ENCODE measurements at regions not wholly inside any gene's neighbourhood (a gene's known extent, or its start where the extent isn't known, plus 50 kb on each side); places are given as distances from the start of the nearest gene placed in this dataset.

DNA sequence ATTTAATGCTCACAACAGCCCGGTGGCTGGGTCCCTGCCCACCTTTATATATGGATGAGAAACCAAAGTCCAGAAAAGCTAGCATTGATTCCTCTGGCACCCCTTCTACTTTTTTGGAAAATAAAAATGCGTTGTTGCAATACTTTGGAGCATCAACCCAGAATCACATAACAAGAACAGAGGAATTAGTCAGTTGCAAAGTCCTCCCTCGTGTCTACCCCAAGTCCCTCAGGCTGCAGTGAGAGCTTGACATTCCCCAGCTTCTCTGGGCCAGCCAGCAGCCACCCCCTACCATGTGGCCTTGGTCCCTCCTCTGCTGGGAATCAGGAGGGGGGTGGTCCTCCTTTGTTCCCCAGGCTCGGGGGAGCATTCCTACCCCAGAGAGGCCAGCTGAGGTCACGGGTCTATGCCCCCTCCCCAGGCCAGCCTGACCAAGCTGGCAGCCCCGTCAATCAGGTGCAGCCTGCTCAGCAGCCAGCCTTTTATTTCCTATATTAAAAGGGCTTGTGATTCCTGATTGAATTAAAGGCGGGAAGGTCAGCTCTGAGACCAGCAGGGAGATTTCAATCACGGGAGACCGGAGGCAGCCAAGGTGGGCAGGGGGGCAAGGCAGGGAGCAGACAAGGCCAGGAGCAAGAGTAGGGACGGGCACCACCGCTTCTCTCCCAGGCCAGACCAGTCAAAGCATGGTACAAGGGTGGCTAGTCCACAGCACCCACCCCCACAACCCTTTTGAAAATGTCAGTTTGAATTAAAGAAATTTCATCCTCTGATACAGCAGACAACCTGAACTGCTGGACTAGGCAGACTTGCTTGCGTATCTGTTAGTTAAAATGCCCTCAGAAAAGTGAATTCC lies 158.9 kb downstream of the MRPL14 start:
- no peak for DNase-seq (ENCODE audit: low spot score)

- no peak for DNase-seq (ENCODE audit: low spot score)
Measured at GRCh38 chr6:43967719-43968091, 159.5 kb downstream of the MRPL14 start.

GRCh38 chr6:43966853-43967718 lies 160.2 kb downstream of the MRPL14 start:
- no peak for DNase-seq (ENCODE audit: low spot score)

DNA sequence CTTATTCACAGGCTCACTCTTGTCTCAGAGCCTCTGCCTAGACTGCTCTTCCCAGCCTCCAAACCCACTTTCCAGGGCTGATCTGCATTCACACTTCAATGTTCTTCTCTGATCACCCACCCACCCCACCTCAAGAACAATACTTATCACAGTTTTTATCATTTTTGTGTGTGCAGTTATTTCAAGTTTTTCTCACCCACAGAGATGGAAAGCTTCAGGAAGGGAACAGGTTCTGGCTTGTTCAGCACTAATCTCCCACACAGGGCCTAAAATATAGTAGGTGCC lies 160.9 kb downstream of the MRPL14 start:
- no peak for DNase-seq (ENCODE audit: low spot score)

- no peak for DNase-seq (ENCODE audit: low spot score)
Measured at GRCh38 chr6:43965628-43966373, 161.5 kb downstream of the MRPL14 start.

DNA sequence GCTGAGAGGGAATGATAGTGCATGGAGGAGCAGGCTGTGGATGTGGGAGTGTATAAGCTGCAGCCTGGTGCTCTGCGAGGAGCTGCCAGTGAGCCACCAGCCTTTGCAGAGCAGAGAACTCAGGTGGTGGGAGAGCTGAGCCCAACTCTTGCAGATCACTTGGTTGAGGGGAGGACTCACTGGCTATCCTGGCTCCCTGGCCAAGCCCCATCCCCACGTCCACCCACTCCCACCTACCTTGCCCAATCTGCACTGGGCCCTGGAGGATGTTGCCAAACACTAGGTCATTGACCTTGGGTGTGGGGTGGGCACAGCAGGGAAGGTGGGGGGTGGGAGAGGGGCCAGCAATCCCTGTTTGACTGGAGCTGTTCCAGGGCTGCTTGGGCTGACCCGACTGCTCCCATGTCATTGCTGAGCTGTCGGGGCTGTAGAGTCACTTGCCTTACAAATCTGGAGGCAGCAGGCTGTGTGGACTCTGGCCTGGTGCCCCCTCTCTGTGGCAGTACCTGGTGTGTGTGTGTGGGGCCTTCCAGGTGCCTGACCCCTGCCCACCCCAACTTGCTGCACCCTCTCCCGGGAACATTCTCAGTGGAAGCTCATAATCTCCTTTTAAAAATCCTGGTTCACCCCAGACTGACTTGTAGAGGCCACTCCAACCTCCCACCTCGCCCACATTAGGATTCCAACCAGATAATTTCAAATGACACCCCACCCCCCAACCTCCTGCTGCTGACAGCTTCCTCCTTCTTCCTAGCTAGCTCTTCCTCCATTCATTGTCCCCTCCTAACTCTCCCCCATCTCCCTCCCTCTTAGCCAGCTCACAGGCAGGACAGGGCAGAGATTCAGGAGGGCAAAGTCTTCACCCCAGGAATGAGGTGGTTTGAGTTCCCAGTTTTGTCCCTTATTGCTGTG lies 162.3 kb downstream of the MRPL14 start:
- DNase-seq (ENCODE audit: low spot score): no peak

DNA sequence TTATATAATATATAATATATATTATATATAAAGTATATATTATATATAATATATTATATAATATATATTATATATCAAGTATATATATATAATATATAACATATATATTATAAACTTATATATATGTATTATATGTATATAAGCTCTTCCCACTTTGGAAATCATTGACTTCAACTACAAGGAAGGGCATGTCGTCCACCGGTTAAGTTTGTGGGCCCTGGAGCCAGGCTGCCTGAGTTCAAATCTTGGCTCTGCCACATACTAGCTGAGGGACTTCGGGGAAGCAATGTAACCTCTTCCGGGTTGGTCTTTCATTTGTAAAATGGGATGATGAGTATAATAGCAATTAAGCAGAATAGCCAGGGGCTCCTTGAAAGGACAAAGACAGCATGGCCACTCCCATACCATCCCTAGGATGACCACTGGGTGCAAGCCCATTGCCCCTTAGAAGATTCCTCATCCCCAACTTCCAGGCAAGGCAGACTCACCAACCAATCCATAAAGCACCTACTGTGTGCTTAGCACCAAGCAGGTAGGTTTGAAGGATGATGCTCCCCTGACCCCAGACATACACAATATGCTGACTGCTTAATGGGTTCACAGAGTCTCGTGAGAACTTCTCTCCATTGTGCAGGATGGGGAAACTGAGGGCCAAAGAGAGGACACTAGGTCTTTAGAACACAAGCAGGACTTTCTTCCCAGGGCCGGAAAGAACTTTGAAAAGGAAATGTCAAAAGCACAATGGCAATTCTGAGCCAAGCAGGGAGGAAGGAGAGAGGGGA lies 163.2 kb downstream of the MRPL14 start:
- no peak for DNase-seq (ENCODE audit: low spot score)

DNA sequence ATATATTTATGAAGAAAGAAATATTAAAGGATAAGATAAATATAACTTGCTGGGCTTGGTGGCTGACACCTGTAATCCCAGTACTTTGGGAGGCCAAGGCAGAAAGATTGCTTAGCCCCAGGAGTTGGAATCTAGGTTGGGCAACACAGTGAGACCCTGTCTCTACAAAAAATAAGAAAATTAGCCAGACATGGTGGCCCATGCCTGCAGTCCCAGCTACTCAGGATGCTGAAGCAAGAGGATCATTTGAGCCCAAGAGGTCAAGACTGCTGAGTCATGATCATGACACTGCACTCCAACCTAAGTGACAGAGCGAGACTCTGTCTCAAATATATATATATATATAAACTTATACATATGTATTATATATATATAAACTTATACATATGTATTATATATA lies 164.0 kb downstream of the MRPL14 start:
- DNase-seq (ENCODE audit: low spot score): no peak

DNA sequence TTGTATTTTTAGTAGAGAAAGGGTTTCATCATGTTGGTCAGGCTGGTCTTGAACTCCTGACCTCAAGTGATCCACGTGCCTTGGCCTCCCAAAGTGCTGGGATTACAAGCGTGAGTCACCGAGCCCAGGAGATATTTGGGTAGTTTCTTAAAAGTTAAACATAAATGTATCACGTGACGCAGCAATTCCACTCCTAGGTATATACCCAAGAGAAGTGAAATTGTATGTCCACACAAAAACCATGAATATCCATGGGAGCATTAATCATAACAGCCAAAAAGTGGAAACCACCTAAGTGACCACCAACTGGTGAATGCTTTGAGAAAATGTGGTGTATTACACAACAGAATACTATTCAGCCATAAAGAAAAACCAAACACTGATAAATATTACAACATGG lies 164.8 kb downstream of the MRPL14 start:
- DNase-seq (ENCODE audit: low spot score): no peak

DNA sequence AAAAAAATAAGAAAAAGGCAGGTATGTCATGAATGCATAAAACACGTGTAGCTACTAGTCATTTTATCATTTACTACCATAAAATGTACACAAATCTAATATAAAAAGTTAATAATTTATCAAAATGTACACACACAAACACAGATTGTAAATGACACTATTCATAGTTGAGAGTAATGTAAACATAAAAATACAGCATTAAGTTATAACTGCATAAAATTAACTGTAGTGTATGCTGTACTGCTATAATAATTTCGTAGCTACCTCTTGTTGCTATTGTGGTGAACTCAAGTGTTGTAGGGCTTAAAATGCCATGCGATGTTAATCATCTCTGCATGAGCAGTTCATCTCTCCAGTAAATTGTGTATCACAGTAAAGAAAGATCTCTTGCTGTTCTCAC lies 170.0 kb downstream of the MRPL14 start:
- no peak for DNase-seq (ENCODE audit: low spot score)

DNA sequence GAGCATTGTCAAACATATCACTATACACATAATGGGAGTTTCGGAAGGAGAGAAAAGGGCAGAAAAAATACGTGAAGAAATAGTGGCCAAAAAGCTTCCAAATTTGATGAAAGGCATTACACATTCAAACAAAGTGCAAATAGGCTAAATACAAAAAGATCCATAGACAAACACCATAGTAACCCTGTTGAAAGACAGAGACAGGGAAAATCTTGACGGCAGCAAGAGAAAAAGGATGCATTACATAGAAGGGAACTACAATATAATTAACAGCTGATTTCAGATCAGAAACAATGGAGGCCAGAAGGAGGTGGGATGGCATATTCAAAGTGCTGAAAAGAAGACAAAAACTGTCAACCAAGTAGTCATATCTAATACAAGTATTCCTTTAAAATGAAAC lies 170.8 kb downstream of the MRPL14 start:
- DNase-seq (ENCODE audit: low spot score): no peak

DNA sequence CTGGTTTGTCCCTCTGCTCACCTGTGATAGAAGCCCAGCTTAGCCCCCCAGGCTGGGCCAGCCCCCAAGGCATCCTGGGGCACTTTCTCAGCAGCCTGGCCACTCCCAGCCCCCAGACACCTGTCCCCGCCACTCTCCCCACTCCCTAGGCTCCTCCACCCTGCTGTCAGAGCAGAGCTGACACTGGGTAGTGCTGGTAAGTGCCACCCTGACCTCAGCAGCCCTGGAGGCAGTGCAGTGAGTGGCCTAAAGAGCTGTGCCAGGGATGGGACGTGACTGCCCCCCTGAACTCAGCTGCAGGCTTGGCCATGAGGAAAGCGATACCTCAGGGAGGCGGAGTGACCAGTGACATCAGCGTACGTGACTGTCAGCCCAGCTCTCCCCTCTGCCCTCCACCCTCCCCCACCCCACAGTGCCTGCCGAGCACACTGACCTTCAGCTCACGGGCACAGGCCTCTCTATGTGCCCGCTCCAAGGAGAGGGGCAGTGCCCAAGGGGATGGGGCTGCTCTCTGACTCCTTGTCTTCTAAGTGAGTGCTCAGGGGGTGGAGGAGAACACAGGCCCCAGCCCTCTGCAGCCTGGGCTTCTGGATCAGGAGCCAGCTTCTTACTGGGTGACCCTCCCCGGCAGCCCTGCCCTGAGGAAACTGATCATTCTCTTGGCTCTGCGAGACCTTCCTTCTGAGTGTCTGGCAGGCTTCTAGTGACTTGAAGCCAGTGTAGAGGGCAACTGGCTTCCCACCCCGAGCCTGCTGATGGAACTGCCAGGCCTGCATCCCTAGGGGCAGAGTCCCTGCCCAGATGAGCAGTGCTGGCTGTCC lies 172.7 kb downstream of the MRPL14 start:
- no peak for DNase-seq (ENCODE audit: low spot score)

DNA sequence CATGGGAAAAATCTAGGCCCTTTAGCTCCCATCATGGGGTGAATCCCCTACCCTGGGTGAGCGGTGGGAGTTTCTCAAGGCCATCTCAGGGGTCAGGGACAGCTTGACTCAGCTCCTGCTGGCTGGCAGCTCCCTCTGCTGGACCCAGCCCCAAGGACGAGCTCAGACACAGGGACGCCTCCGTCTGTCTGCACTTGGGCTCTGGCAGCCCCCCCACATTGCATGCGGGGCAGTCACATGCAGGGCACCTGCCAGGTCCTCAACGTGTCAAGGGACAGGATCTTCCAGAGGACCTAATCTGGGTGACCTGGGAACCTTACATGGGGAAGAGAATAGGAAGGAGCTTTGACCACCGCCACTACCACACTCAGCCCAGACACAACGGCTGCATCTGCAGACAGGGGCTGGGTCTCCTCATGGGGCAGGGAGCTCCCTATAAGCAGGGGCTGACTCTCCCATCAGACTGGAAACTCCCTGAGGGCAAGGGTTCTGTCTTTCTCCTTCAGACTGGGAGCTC lies 173.4 kb downstream of the MRPL14 start:
- no peak for DNase-seq (ENCODE audit: low spot score)

GRCh38 chr6:43953256-43953655 lies 174.0 kb downstream of the MRPL14 start:
- DNase-seq (ENCODE audit: low spot score): no peak

DNA sequence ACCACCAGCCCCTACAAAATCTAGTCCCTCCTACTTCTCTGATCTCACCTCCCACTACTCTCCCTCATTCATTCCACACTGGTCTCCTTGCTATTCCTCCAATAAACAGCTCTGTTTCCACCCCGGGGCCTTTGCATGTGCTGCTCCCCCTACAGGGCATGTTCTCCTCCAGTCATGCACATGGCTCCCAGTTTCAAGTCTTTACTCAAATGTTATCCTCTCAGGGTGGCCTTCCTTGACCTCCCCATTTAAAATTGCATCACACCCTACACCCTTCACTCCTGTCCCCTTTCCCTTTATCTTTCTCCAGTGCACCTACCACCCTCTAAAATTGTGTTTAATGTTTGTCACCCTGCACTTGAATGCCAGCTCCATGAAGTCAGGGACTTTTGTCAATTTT lies 174.5 kb downstream of the MRPL14 start:
- no peak for DNase-seq (ENCODE audit: low spot score)

DNA sequence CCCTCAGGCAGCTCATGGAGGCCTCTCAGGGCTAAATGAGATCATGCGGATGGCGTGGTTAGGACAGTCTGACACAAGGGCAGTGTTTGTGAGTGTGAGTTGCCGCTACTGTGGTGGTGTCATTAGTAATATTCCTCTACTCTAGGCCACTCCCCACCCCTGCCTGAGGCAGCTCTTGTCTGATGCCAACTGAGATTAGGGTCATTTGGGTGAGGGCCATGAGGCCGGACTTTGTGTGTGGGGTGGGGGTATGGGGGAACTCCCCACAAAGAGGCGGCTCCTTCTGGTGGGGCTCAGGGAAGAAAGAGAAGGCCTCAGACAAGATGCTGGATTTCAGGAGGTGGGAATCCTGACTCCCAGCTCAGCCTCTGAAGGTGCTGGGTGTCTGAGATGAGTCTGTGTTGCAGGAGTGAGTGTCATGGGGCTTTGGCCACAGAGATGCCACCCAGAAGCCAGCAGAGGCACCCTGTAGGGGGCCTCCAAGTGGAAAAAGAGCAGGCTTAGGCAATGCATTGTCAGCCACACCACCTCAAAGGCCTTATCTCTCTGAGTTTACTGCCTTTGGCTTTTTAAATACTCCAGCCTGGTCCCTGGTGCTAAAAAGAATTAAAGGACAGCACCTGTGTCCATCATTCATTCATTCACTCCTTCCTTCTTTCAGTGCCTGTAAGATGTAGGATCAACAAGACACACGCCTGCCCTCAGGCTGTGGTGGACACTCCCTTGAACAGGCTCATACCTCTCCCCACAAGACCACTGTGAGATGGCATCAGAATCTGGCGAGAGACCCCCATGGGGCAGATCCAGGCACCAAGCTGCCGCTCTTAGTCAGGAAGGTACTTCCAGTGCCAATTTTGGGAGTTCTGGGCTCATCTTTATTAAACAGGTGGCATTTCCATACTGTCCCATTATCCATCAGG lies 175.2 kb downstream of the MRPL14 start:
- no peak for DNase-seq (ENCODE audit: low spot score)

DNA sequence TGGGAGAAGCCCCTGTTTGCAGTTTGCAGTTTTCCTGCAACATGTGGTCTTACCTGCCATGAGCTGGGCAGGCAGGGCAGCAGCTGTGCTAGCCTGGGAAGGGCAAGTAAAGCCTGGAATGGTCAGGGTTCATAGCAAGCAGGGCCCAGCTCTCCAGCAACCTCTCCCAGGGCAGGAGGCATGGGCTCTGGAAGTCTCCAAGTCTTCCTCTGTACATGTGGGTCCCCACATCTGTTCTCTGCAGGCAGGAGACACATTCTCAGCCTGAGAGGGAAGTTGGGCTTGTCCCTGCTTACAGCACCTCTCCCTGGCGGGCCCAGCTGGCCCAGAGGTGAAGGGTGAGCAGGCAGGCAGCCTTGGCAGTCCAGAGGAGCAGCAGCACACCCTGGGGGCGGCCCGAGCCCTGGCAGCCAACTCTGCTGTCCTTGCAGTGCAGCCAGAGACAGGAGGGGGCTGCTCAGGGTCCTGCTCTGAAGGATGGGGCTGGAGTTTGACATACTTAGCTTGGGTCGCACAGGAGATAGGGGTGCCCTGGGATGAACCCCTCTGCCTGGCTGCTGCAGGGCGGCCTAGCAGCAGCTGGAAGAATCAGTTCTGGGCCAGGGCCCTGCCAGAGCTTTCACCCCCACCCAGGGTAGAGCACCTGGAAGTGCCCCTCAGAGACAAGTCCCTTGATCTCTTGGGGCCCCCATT lies 176.0 kb downstream of the MRPL14 start:
- DNase-seq (ENCODE audit: low spot score): no peak

DNA sequence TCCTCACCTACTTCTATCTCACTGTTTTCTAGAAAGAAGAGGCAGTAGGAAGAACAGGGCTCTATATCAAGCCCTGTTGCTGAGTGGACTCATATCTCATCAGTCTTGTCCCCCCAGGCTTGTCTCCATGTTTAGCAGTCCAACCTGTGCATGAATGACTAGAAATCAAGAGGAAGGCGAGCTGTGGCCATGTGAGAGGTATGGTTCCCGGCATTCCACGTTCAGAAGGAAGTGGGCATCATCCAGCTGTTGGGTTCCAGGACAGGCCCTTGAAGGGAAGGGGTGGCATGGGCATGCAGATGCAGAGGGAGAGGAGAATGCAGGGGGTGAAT lies 176.6 kb downstream of the MRPL14 start:
- no peak for DNase-seq (ENCODE audit: low spot score)

Measured in cerebellar cortex (tissue), 1 donor.